Brain microvascular endothelial cell (primary cell): ENCODE measurements at regions not wholly inside any gene's neighbourhood (a gene's known extent, or its start where the extent isn't known, plus 50 kb on each side); places are given as distances from the start of the nearest gene placed in this dataset.
"Not testable (repeated sequence)": the region's sequence is repeated elsewhere in the genome, so short reads cannot be mapped to it uniquely, and the experiment has no call there.

Source experiments
- DNase-seq: peaks from one replicate; pipeline ENCODE4 v3.0.0-alpha.2; 2020
- H3K27ac ChIP-seq: fragments of 250-450 bp; sonication (Bioruptor Pico); 2 replicates; pipeline ENCODE4 v1.5.1; 2020; ENCODE audit warnings: mild to moderate bottlenecking, moderate library complexity
- H3K27me3 ChIP-seq: fragments of 250-450 bp; sonication (Bioruptor Pico); replicated peaks from 2 replicates; pipeline ENCODE4 v1.5.1; 2020; ENCODE audit warnings: mild to moderate bottlenecking
- H3K36me3 ChIP-seq: fragments of 250-450 bp; sonication (Bioruptor Pico); replicated peaks from 2 replicates; pipeline ENCODE4 v1.5.1; 2020; ENCODE audit warnings: mild to moderate bottlenecking
- H3K4me3 ChIP-seq: 2 replicates; pipeline ENCODE4 v1.5.1; 2011; ENCODE audit warnings: low read depth, mild to moderate bottlenecking, control low read depth, low read length, moderate library complexity
- in situ Hi-C: cut with HindIII; loops from 2 replicates; pipeline ENCODE4 v1.10.0; 2017; ENCODE audit warnings: low sequenced_read_pairs, low pct_ligation_motif_present

- DNase-seq, in situ Hi-C loops, H3K27me3 ChIP-seq, H3K27ac ChIP-seq, H3K36me3 ChIP-seq, H3K4me3 ChIP-seq: not testable (repeated sequence)
Observed at GRCh38 chr21:8194042-8194441, 2327.3 kb upstream of the TPTE start.

GRCh38 chr21:8197377-8198027 is 2323.9 kb upstream of the TPTE start:
- H3K4me3 ChIP-seq, H3K27ac ChIP-seq, in situ Hi-C loops, DNase-seq, H3K27me3 ChIP-seq, H3K36me3 ChIP-seq: not testable (repeated sequence)

GRCh38 chr21:8205094-8205891 is 2316.1 kb upstream of the TPTE start:
- H3K27me3 ChIP-seq, H3K27ac ChIP-seq, H3K36me3 ChIP-seq, H3K4me3 ChIP-seq, in situ Hi-C loops, DNase-seq: not testable (repeated sequence)

DNA sequence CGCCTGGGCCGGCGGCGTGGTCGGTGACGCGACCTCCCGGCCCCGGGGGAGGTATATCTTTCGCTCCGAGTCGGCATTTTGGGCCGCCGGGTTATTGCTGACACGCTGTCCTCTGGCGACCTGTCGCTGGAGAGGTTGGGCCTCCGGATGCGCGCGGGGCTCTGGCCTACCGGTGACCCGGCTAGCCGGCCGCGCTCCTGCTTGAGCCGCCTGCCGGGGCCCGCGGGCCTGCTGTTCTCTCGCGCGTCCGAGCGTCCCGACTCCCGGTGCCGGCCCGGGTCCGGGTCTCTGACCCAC is 2315.5 kb upstream of the TPTE start:
- H3K36me3 ChIP-seq, H3K27ac ChIP-seq, DNase-seq, H3K27me3 ChIP-seq, in situ Hi-C loops, H3K4me3 ChIP-seq: not testable (repeated sequence)

- peak; percentile 1 for DNase-seq
Observed at GRCh38 chr21:8212986-8213550, 2308.3 kb upstream of the TPTE start.

DNA sequence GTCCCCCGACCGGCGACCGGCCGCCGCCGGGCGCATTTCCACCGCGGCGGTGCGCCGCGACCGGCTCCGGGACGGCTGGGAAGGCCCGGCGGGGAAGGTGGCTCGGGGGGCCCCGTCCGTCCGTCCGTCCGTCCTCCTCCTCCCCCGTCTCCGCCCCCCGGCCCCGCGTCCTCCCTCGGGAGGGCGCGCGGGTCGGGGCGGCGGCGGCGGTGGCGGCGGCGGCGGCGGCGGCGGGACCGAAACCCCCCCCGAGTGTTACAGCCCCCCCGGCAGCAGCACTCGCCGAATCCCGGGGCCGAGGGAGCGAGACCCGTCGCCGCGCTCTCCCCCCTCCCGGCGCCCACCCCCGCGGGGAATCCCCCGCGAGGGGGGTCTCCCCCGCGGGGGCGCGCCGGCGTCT is 2306.8 kb upstream of the TPTE start:
- H3K4me3 ChIP-seq, H3K27me3 ChIP-seq, DNase-seq, in situ Hi-C loops, H3K27ac ChIP-seq, H3K36me3 ChIP-seq: not testable (repeated sequence)

More at GRCh38 chr21:8212986-8213550, 2308.3 kb upstream of the TPTE start:
- H3K4me3 ChIP-seq, in situ Hi-C loops, H3K27ac ChIP-seq, H3K36me3 ChIP-seq, H3K27me3 ChIP-seq: not testable (repeated sequence)

GRCh38 chr21:8229366-8230150 is 2291.8 kb upstream of the TPTE start:
- DNase-seq, H3K36me3 ChIP-seq, in situ Hi-C loops, H3K27me3 ChIP-seq, H3K4me3 ChIP-seq, H3K27ac ChIP-seq: not testable (repeated sequence)

GRCh38 chr21:8231252-8231651 is 2290.1 kb upstream of the TPTE start:
- DNase-seq, in situ Hi-C loops, H3K36me3 ChIP-seq: not testable (repeated sequence)

GRCh38 chr21:8233000-8233399 is 2288.4 kb upstream of the TPTE start:
- H3K4me3 ChIP-seq, H3K36me3 ChIP-seq, H3K27ac ChIP-seq, H3K27me3 ChIP-seq, DNase-seq, in situ Hi-C loops: not testable (repeated sequence)

More at GRCh38 chr21:8231252-8231651, 2290.1 kb upstream of the TPTE start:
- H3K4me3 ChIP-seq, H3K27ac ChIP-seq, H3K27me3 ChIP-seq: not testable (repeated sequence)

GRCh38 chr21:8234059-8234458 is 2287.3 kb upstream of the TPTE start:
- not testable (repeated sequence) for H3K36me3 ChIP-seq, H3K27ac ChIP-seq, H3K4me3 ChIP-seq

DNA sequence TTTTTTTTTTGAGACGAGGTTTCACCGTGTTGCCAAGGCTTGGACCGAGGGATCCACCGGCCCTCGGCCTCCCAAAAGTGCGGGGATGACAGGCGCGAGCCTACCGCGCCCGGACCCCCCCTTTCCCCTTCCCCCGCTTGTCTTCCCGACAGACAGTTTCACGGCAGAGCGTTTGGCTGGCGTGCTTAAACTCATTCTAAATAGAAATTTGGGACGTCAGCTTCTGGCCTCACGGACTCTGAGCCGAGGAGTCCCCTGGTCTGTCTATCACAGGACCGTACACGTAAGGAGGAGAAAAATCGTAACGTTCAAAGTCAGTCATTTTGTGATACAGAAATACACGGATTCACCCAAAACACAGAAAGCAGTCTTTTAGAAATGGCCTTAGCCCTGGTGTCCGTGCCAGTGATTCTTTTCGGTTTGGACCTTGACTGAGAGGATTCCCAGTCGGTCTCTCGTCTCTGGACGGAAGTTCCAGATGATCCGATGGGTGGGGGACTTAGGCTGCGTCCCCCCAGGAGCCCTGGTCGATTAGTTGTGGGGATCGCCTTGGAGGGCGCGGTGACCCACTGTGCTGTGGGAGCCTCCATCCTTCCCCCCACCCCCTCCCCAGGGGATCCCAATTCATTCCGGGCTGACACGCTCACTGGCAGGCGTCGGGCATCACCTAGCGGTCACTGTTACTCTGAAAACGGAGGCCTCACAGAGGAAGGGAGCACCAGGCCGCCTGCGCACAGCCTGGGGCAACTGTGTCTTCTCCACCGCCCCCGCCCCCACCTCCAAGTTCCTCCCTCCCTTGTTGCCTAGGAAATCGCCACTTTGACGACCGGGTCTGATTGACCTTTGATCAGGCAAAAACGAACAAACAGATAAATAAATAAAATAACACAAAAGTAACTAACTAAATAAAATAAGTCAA is 2276.4 kb upstream of the TPTE start:
- H3K27ac ChIP-seq, H3K27me3 ChIP-seq, H3K4me3 ChIP-seq, H3K36me3 ChIP-seq, in situ Hi-C loops, DNase-seq: not testable (repeated sequence)

More at GRCh38 chr21:8234059-8234458, 2287.3 kb upstream of the TPTE start:
- in situ Hi-C loops, H3K27me3 ChIP-seq, DNase-seq: not testable (repeated sequence)

- H3K36me3 ChIP-seq, in situ Hi-C loops, H3K27ac ChIP-seq, H3K27me3 ChIP-seq, H3K4me3 ChIP-seq, DNase-seq: not testable (repeated sequence)
Observed at GRCh38 chr21:8245642-8246402, 2275.6 kb upstream of the TPTE start.

DNA sequence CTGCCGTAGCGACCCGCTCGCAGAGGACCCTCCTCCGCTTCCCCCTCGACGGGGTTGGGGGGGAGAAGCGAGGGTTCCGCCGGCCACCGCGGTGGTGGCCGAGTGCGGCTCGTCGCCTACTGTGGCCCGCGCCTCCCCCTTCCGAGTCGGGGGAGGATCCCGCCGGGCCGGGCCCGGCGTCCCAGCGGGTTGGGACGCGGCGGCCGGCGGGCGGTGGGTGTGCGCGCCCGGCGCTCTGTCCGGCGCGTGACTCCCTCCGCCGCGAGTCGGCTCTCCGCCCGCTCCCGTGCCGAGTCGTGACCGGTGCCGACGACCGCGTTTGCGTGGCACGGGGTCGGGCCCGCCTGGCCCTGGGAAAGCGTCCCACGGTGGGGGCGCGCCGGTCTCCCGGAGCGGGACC is 2269.7 kb upstream of the TPTE start:
- DNase-seq, H3K27ac ChIP-seq, H3K4me3 ChIP-seq, H3K36me3 ChIP-seq, in situ Hi-C loops, H3K27me3 ChIP-seq: not testable (repeated sequence)
